Peyer's patch (tissue), 4 donors: ENCODE measurements at regions not wholly inside any gene's neighbourhood (a gene's known extent, or its start where the extent isn't known, plus 50 kb on each side); places are given as distances from the start of the nearest gene placed in this dataset.

Experiments
- DNase-seq, 3 donors: peaks; one replicate each; pipeline ENCODE4 v3.0.0-alpha.2; 2017 to 2019
- H3K27ac ChIP-seq, 4 donors: fragments of 200-600 bp; sonication (generic); one replicate each; pipeline ENCODE4 v1.5.1; 2016 to 2019
- H3K27me3 ChIP-seq, 2 donors: fragments of 200-600 bp; sonication (generic); one replicate each; pipeline ENCODE4 v1.5.1; 2019
- H3K36me3 ChIP-seq, 3 donors: fragments of 200-600 bp; sonication (generic); one replicate each; pipeline ENCODE4 v1.5.1; 2016 to 2019
- H3K4me1 ChIP-seq, 4 donors: fragments of 200-600 bp; sonication (generic); one replicate each; pipeline ENCODE4 v1.5.1; 2016 to 2019
- H3K4me3 ChIP-seq, 4 donors: fragments of 200-600 bp; sonication (generic); 1 replicate in 3 of 4; 2 replicates in 1 of 4; pipeline ENCODE4 v1.5.1; 2016 to 2019; ENCODE audit warnings: mild to moderate bottlenecking in 1 of 4
- H3K9me3 ChIP-seq, 4 donors: fragments of 200-600 bp; sonication (generic); one replicate each; pipeline ENCODE4 v1.5.1; 2016 to 2019; ENCODE audit warnings: mild to moderate bottlenecking in 1 of 4
- CTCF ChIP-seq, 6 experiments: fragments of 450-650 bp in 4 of 6; fragments of 200-600 bp in 2 of 6; sonication (generic) in 1 of 6; IDR thresholded peaks; one replicate each; pipeline ENCODE4 v1.5.1; 2017 to 2019; ENCODE audit warnings: antibody characterized with exemption in 6 of 6, mild to moderate bottlenecking in 3 of 6, moderate library complexity in 1 of 6
- POLR2A ChIP-seq, 2 donors: fragments of 450-650 bp; IDR thresholded peaks; one replicate each; pipeline ENCODE4 v1.5.1; 2017; ENCODE audit warnings: antibody characterized with exemption in 2 of 2, mild to moderate bottlenecking in 2 of 2, moderate library complexity in 2 of 2

- no peak for DNase-seq
- TF ChIP-seq POLR2A (IDR thresholded peaks at IDR 0.05) = no peak
- TF ChIP-seq CTCF (IDR thresholded peaks at IDR 0.05) = no peak
- Histone ChIP-seq H3K27ac (no peak overlapping the region), H3K4me3 (no peak overlapping the region), H3K9me3 (no peaks in the 10 kb centered on the region), H3K36me3 (no peaks in the 10 kb centered on the region), H3K4me1 (no peaks in the 10 kb centered on the region), H3K27me3 (no peaks in the 10 kb centered on the region)
Observed at GRCh38 chr6:125604257-125604656, 145.2 kb upstream of the HEY2 start.

- no peak for TF ChIP-seq CTCF (IDR thresholded peaks at IDR 0.05)
- no peak for TF ChIP-seq POLR2A (IDR thresholded peaks at IDR 0.05)
- H3K9me3 ChIP-seq = no peaks in the 10 kb centered on the region
- no peaks in the 10 kb centered on the region for H3K36me3 ChIP-seq
- H3K27ac ChIP-seq = no peak overlapping the region
- H3K4me1 ChIP-seq = no peaks in the 10 kb centered on the region
- no peaks in the 10 kb centered on the region for H3K27me3 ChIP-seq
- H3K4me3 ChIP-seq = no peak overlapping the region
- no peak for DNase-seq
Observed at GRCh38 chr6:125611573-125612344, 137.7 kb upstream of the HEY2 start.

GRCh38 chr6:125612345-125612846 lies 137.0 kb upstream of the HEY2 start:
- no peak overlapping the region for H3K27ac ChIP-seq

GRCh38 chr6:125618629-125619028 lies 130.8 kb upstream of the HEY2 start:
- Histone ChIP-seq H3K9me3 (no peaks in the 10 kb centered on the region), H3K27ac (no peak overlapping the region), H3K4me1 (no peaks in the 10 kb centered on the region), H3K27me3 (no peaks in the 10 kb centered on the region), H3K36me3 (no peaks in the 10 kb centered on the region), H3K4me3 (no peak overlapping the region)
- DNase-seq = no peak
- TF ChIP-seq POLR2A (IDR thresholded peaks at IDR 0.05) = no peak
- no peak for TF ChIP-seq CTCF (IDR thresholded peaks at IDR 0.05)

More at GRCh38 chr6:125612345-125612846, 137.0 kb upstream of the HEY2 start:
- Histone ChIP-seq H3K27me3 (no peaks in the 10 kb centered on the region), H3K4me1 (no peaks in the 10 kb centered on the region), H3K4me3 (no peak overlapping the region), H3K36me3 (no peaks in the 10 kb centered on the region), H3K9me3 (no peaks in the 10 kb centered on the region)
- no peak for DNase-seq
- no peak for TF ChIP-seq CTCF (IDR thresholded peaks at IDR 0.05)
- TF ChIP-seq POLR2A (IDR thresholded peaks at IDR 0.05) = no peak

GRCh38 chr6:125623085-125623484 lies 126.3 kb upstream of the HEY2 start:
- no peak for TF ChIP-seq CTCF (IDR thresholded peaks at IDR 0.05)
- TF ChIP-seq POLR2A (IDR thresholded peaks at IDR 0.05) = no peak
- no peaks in the 10 kb centered on the region for H3K27me3 ChIP-seq
- H3K4me1 ChIP-seq = no peaks in the 10 kb centered on the region
- H3K9me3 ChIP-seq = no peaks in the 10 kb centered on the region
- no peak overlapping the region for H3K27ac ChIP-seq
- H3K4me3 ChIP-seq = no peak overlapping the region
- no peaks in the 10 kb centered on the region for H3K36me3 ChIP-seq
- no peak for DNase-seq
